Astrocyte (in vitro differentiated cells and primary cell): ENCODE measurements at regions not wholly inside any gene's neighbourhood (a gene's known extent, or its start where the extent isn't known, plus 50 kb on each side); places are given as distances from the start of the nearest gene placed in this dataset.
A peak's percentile ranks its signal among the peaks of the same experiment; 100 is the strongest.

Experiments used
- DNase-seq: peaks from one replicate; pipeline ENCODE4 v3.0.0-alpha.2; 2010; ENCODE audit warnings: low read depth
- FAIRE-seq: peaks from 2 replicates; lab custom pipeline; 2011; peaks lifted over from hg19 to GRCh38; lab: Jason Lieb, UNC
- H2AFZ ChIP-seq: 2 replicates; pipeline ENCODE4 v1.6.0; 2012; ENCODE audit warnings: low read depth, low read length, inconsistent platforms
- H3K27ac ChIP-seq: 2 replicates; pipeline ENCODE4 v1.5.1; 2011; ENCODE audit warnings: low read depth, low read length, inconsistent platforms
- H3K27me3 ChIP-seq: 2 replicates; pipeline ENCODE4 v1.6.0; 2011; ENCODE audit warnings: low read length, inconsistent platforms; ENCODE audit not compliant: insufficient read depth
- H3K36me3 ChIP-seq: 2 replicates; pipeline ENCODE4 v1.5.1; 2011; ENCODE audit warnings: low read length, inconsistent platforms; ENCODE audit not compliant: insufficient read depth
- H3K4me1 ChIP-seq: 2 replicates; pipeline ENCODE4 v1.5.1; 2011; ENCODE audit warnings: low read length, inconsistent platforms; ENCODE audit not compliant: insufficient read depth
- H3K4me2 ChIP-seq: 2 replicates; pipeline ENCODE4 v1.6.0; 2012; ENCODE audit warnings: low read length, inconsistent platforms
- H3K4me3 ChIP-seq: 2 replicates; pipeline ENCODE4 v1.5.1; 2011; ENCODE audit warnings: low read depth, mild to moderate bottlenecking, low read length, inconsistent platforms; ENCODE audit not compliant: insufficient read depth
- H3K79me2 ChIP-seq: 2 replicates; pipeline ENCODE4 v1.6.0; 2012; ENCODE audit warnings: mild to moderate bottlenecking, low read length, inconsistent platforms; ENCODE audit not compliant: insufficient read depth
- H3K9ac ChIP-seq: 2 replicates; pipeline ENCODE4 v1.6.0; 2012; ENCODE audit warnings: mild to moderate bottlenecking, low read length, inconsistent platforms
- H3K9me3 ChIP-seq: 2 replicates; pipeline ENCODE4 v1.5.1; 2012; ENCODE audit warnings: low read depth, mild to moderate bottlenecking, low read length, inconsistent platforms; ENCODE audit not compliant: insufficient read depth
- H4K20me1 ChIP-seq: 2 replicates; pipeline ENCODE4 v1.6.0; 2012; ENCODE audit warnings: low read length, inconsistent platforms; ENCODE audit not compliant: insufficient read depth
- H3K27ac Mint-ChIP-seq: one replicate; pipeline ENCODE4 v1.8.0; 2021; ENCODE audit warnings: mild to moderate bottlenecking, mixed read lengths; ENCODE audit not compliant: unreplicated experiment
- H3K27me3 Mint-ChIP-seq: one replicate; pipeline ENCODE4 v1.8.0; 2021; ENCODE audit warnings: low read depth, mixed read lengths; ENCODE audit not compliant: unreplicated experiment
- H3K36me3 Mint-ChIP-seq: one replicate; pipeline ENCODE4 v1.8.0; 2021; ENCODE audit warnings: low read depth, mixed read lengths; ENCODE audit not compliant: unreplicated experiment
- H3K4me1 Mint-ChIP-seq: one replicate; pipeline ENCODE4 v1.8.0; 2021; ENCODE audit warnings: low read depth, mixed read lengths; ENCODE audit not compliant: unreplicated experiment
- H3K4me3 Mint-ChIP-seq: one replicate; pipeline ENCODE4 v1.8.0; 2021; ENCODE audit warnings: mild to moderate bottlenecking, moderate library complexity, mixed read lengths; ENCODE audit not compliant: unreplicated experiment
- H3K9me3 Mint-ChIP-seq: one replicate; pipeline ENCODE4 v1.8.0; 2021; ENCODE audit warnings: mild to moderate bottlenecking, mixed read lengths; ENCODE audit not compliant: unreplicated experiment
- CTCF ChIP-seq: IDR thresholded peaks from 2 replicates; pipeline ENCODE4 v1.5.1; 2011; ENCODE audit warnings: low read depth, mild to moderate bottlenecking, inconsistent platforms, low read length, moderate library complexity; ENCODE audit not compliant: insufficient read depth
- EZH2 ChIP-seq: IDR thresholded peaks from 2 replicates; pipeline ENCODE4 v1.6.1; 2012; ENCODE audit warnings: mild to moderate bottlenecking, low read length, inconsistent platforms; ENCODE audit not compliant: insufficient read depth

GRCh38 chr5:113800686-113801085 is 287.2 kb downstream of the YTHDC2 start:
- Mint-ChIP-seq H3K36me3 (no peaks in the 10 kb centered on the region), H3K9me3 (no peaks in the 10 kb centered on the region), H3K4me3 (no peak overlapping the region), H3K27ac (no peak overlapping the region), H3K27me3 (peaks cover 6% of the 10 kb centered on the region), H3K4me1 (peaks cover 6% of the 10 kb centered on the region)
- Histone ChIP-seq H3K4me2 (no peak overlapping the region), H3K27me3 (no peaks in the 10 kb centered on the region), H3K9ac (no peak overlapping the region), H2AFZ (no peak overlapping the region), H3K36me3 (no peaks in the 10 kb centered on the region), H3K9me3 (no peaks in the 10 kb centered on the region), H3K79me2 (no peaks in the 10 kb centered on the region), H4K20me1 (no peaks in the 10 kb centered on the region), H3K27ac (no peak overlapping the region), H3K4me1 (no peaks in the 10 kb centered on the region), H3K4me3 (no peak overlapping the region)
- TF ChIP-seq EZH2 (no peak), CTCF (no peak)
- FAIRE-seq (no peak), DNase-seq (no peak)

- Histone ChIP-seq H3K9me3 (no peaks in the 10 kb centered on the region), H4K20me1 (no peaks in the 10 kb centered on the region), H3K9ac (no peak overlapping the region), H3K79me2 (no peaks in the 10 kb centered on the region), H3K4me1 (peaks cover 14% of the 10 kb centered on the region), H3K4me2 (no peak overlapping the region), H3K36me3 (no peaks in the 10 kb centered on the region), H3K27me3 (no peaks in the 10 kb centered on the region), H3K4me3 (no peak overlapping the region), H2AFZ (no peak overlapping the region), H3K27ac (no peak overlapping the region)
- H3K9me3 Mint-ChIP-seq = no peaks in the 10 kb centered on the region
- no peaks in the 10 kb centered on the region for H3K27me3 Mint-ChIP-seq
- H3K27ac Mint-ChIP-seq = no peak overlapping the region
- FAIRE-seq = no peak
- H3K36me3 Mint-ChIP-seq = no peaks in the 10 kb centered on the region
- H3K4me1 Mint-ChIP-seq = peaks cover 27% of the 10 kb centered on the region
- no peak overlapping the region for H3K4me3 Mint-ChIP-seq
- TF ChIP-seq CTCF (no peak), EZH2 (no peak)
- no peak for DNase-seq
These were observed 290.8 kb downstream of the YTHDC2 start for GRCh38 chr5:113804264-113804663.

- Mint-ChIP-seq H3K27ac (peak overlapping the region; percentile 21), H3K4me3 (no peak overlapping the region), H3K4me1 (peaks cover 27% of the 10 kb centered on the region), H3K9me3 (no peaks in the 10 kb centered on the region), H3K27me3 (no peaks in the 10 kb centered on the region), H3K36me3 (no peaks in the 10 kb centered on the region)
- Histone ChIP-seq H4K20me1 (no peaks in the 10 kb centered on the region), H3K9me3 (no peaks in the 10 kb centered on the region), H3K27ac (no peak overlapping the region), H3K4me3 (no peak overlapping the region), H3K36me3 (no peaks in the 10 kb centered on the region), H3K9ac (no peak overlapping the region), H3K27me3 (no peaks in the 10 kb centered on the region), H2AFZ (no peak overlapping the region), H3K4me1 (peaks cover 14% of the 10 kb centered on the region), H3K4me2 (no peak overlapping the region), H3K79me2 (no peaks in the 10 kb centered on the region)
- no peak for FAIRE-seq
- TF ChIP-seq CTCF (no peak), EZH2 (no peak)
- DNase-seq = no peak
These were observed 291.4 kb downstream of the YTHDC2 start for GRCh38 chr5:113804943-113805342.
